SK-N-SH (cell line): ENCODE measurements at regions not wholly inside any gene's neighbourhood (a gene's known extent, or its start where the extent isn't known, plus 50 kb on each side); places are given as distances from the start of the nearest gene placed in this dataset.

Experiments
- CTCF ChIP-seq: fragments of 200-600 bp; sonication (generic); IDR thresholded peaks from 2 replicates; pipeline ENCODE4 v1.6.1; 2017; ENCODE audit warnings: antibody characterized with exemption, mild to moderate bottlenecking, moderate library complexity
- EP300 ChIP-seq, 2 experiments: IDR thresholded peaks; 2 replicates each; pipeline versions ENCODE4 v1.4.0 to v1.6.1; 2012; ENCODE audit warnings: borderline replicate concordance in 1 of 2, low read depth in 1 of 2, low read length in 1 of 2
- EZH2phosphoT487 ChIP-seq: fragments of 200-600 bp; sonication (generic); IDR thresholded peaks from 2 replicates; pipeline ENCODE4 v1.6.1; 2017; ENCODE audit warnings: low read depth, mixed run types, mild to moderate bottlenecking, antibody characterized with exemption, moderate library complexity, borderline replicate concordance
- FOXM1 ChIP-seq: IDR thresholded peaks from 2 replicates; pipeline ENCODE4 v1.4.0; 2012; ENCODE audit warnings: low read depth, mild to moderate bottlenecking
- GABPA ChIP-seq: IDR thresholded peaks from 2 replicates; pipeline ENCODE4 v1.4.0; 2012; ENCODE audit warnings: low read depth, mild to moderate bottlenecking
- NFIC ChIP-seq: IDR thresholded peaks from 2 replicates; pipeline ENCODE4 v1.4.0; 2012; ENCODE audit warnings: borderline replicate concordance
- TF ChIP-seq, protein P1 (sequence below): IDR thresholded peaks from 2 replicates; pipeline ENCODE4 v1.6.1; 2012; ENCODE audit warnings: mild to moderate bottlenecking, low read depth, low read length, moderate library complexity
- TF ChIP-seq, protein P2 (sequence below): fragments of 150-350 bp; IDR thresholded peaks from 2 replicates; pipeline ENCODE4 v1.6.1; 2016; ENCODE audit warnings: mild to moderate bottlenecking, low read depth, low read length

DNA sequence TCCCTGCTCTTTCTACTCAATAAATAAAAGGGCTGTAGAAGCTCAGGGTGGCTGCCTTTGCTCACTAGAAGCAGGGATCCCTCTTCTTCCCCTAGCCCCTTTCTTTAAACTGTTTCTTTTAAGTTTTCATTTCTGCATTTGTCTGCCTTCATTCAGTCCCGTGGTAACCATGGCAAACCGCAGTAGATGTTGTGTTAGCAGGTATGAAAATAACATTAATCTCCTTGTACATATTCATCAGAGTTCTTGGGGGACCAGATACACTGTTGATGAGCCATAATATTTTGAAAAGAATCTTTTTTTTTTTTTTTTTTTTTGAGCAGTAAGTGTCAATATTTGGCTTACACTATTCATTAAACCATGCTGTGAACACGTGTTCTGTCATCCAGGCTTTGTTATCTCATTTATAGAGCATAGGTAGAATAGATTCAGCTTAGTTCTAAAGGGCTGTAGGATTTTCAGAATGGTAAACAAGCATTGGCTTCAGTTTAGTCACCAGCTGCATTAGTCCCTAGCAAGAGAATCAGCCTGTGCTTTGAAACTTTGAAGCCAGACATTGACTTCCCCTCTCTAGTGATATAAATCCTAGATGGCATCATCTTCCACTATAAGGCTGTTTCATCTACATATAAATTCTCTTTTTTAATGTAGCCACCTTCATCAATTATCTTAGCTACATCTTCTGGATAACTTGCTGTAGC, 59.4 kb upstream of the SPRY2 start:
- TF ChIP-seq CTCF (no peak), NFIC (no peak), EZH2phosphoT487 (no peak), GABPA (no peak), EP300 (IDR thresholded peaks at IDR 0.05; ENCODE audit: borderline replicate concordance in 1 of 2, low read depth in 1 of 2, low read length in 1 of 2) (no peak), FOXM1 (no peak)
- TF ChIP-seq, protein P1, sequence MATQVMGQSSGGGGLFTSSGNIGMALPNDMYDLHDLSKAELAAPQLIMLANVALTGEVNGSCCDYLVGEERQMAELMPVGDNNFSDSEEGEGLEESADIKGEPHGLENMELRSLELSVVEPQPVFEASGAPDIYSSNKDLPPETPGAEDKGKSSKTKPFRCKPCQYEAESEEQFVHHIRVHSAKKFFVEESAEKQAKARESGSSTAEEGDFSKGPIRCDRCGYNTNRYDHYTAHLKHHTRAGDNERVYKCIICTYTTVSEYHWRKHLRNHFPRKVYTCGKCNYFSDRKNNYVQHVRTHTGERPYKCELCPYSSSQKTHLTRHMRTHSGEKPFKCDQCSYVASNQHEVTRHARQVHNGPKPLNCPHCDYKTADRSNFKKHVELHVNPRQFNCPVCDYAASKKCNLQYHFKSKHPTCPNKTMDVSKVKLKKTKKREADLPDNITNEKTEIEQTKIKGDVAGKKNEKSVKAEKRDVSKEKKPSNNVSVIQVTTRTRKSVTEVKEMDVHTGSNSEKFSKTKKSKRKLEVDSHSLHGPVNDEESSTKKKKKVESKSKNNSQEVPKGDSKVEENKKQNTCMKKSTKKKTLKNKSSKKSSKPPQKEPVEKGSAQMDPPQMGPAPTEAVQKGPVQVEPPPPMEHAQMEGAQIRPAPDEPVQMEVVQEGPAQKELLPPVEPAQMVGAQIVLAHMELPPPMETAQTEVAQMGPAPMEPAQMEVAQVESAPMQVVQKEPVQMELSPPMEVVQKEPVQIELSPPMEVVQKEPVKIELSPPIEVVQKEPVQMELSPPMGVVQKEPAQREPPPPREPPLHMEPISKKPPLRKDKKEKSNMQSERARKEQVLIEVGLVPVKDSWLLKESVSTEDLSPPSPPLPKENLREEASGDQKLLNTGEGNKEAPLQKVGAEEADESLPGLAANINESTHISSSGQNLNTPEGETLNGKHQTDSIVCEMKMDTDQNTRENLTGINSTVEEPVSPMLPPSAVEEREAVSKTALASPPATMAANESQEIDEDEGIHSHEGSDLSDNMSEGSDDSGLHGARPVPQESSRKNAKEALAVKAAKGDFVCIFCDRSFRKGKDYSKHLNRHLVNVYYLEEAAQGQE: no peak
- TF ChIP-seq, protein P2, sequence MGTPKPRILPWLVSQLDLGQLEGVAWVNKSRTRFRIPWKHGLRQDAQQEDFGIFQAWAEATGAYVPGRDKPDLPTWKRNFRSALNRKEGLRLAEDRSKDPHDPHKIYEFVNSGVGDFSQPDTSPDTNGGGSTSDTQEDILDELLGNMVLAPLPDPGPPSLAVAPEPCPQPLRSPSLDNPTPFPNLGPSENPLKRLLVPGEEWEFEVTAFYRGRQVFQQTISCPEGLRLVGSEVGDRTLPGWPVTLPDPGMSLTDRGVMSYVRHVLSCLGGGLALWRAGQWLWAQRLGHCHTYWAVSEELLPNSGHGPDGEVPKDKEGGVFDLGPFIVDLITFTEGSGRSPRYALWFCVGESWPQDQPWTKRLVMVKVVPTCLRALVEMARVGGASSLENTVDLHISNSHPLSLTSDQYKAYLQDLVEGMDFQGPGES: no peak
